ENCODE measurements at regions not wholly inside any gene's neighbourhood (a gene's known extent, or its start where the extent isn't known, plus 50 kb on each side); places are given as distances from the start of the nearest gene placed in this dataset.

DNA sequence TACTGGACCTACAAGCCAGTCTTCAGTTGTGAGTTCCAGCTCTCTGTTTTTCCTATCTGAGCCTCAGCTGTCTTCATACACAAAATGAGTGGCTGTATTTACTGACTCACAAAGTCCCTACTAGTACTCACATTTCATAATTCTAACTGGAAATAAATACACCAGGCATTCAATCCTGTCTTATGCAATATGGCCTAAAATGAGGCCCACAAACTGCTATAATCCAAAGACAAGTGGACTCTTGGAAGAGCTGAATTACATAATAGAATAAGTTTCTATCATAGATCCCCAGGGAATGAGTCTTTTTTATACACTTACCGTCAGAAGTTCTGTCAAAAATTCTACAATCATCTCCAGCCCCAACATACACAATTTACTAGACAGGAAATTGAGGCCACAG lies 211.9 kb downstream of the LRRN1 start:
- Histone ChIP-seq H3K9me3 (ENCODE audit: severe bottlenecking) (no peaks in the 10 kb centered on the region), H3K36me3 (ENCODE audit: low read depth) (no peaks in the 10 kb centered on the region), H3K27me3 (ENCODE audit: insufficient read depth, poor library complexity, severe bottlenecking) (no peaks in the 10 kb centered on the region), H3K4me3 (ENCODE audit: severe bottlenecking) (no peak overlapping the region), H3K27ac (ENCODE audit: poor library complexity, severe bottlenecking) (no peak overlapping the region), H3K4me1 (ENCODE audit: insufficient read depth, poor library complexity, severe bottlenecking) (no peaks in the 10 kb centered on the region)
- ATAC-seq (ENCODE audit: low read depth) (no peak), DNase-seq (ENCODE audit: low spot score) (no peak)
- no peak for TF ChIP-seq CTCF (IDR thresholded peaks at IDR 0.05; ENCODE audit: poor library complexity, severe bottlenecking)

GRCh38 chr3:4015426-4015825 lies 216.2 kb downstream of the LRRN1 start:
- no peaks in the 10 kb centered on the region for H3K9me3 ChIP-seq (ENCODE audit: severe bottlenecking)
- no peak for TF ChIP-seq CTCF (IDR thresholded peaks at IDR 0.05; ENCODE audit: poor library complexity, severe bottlenecking)
- ATAC-seq (ENCODE audit: low read depth): no peak
- no peak overlapping the region for H3K4me3 ChIP-seq (ENCODE audit: severe bottlenecking)
- no peak overlapping the region for H3K27ac ChIP-seq (ENCODE audit: poor library complexity, severe bottlenecking)
- H3K27me3 ChIP-seq (ENCODE audit: insufficient read depth, poor library complexity, severe bottlenecking): no peaks in the 10 kb centered on the region
- H3K36me3 ChIP-seq (ENCODE audit: low read depth): no peaks in the 10 kb centered on the region
- no peaks in the 10 kb centered on the region for H3K4me1 ChIP-seq (ENCODE audit: insufficient read depth, poor library complexity, severe bottlenecking)
- no peak for DNase-seq (ENCODE audit: low spot score)

DNA sequence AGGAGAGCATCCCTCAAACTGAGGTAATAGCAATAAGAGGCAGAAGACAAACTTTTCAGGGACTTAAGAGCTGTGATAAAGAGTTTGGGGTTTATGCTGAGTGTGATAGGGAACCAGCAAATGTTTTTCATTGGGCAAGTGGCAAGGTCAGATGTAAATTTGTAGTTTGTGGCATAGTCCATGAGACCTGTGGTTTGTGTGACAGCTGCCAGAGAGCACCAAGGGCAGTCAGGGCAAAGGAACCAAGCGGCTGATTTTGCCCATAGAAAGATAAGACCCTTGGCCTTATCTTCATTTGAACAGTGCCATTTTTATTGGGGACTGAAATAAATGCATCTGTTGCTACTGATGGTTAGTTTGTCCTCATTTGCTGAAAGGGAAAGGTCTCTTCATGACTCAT lies 220.3 kb downstream of the LRRN1 start:
- Histone ChIP-seq H3K9me3 (ENCODE audit: severe bottlenecking) (no peaks in the 10 kb centered on the region), H3K4me1 (ENCODE audit: insufficient read depth, poor library complexity, severe bottlenecking) (no peaks in the 10 kb centered on the region), H3K27ac (ENCODE audit: poor library complexity, severe bottlenecking) (no peak overlapping the region), H3K4me3 (ENCODE audit: severe bottlenecking) (no peak overlapping the region), H3K27me3 (ENCODE audit: insufficient read depth, poor library complexity, severe bottlenecking) (no peaks in the 10 kb centered on the region), H3K36me3 (ENCODE audit: low read depth) (no peaks in the 10 kb centered on the region)
- DNase-seq (ENCODE audit: low spot score) (no peak), ATAC-seq (ENCODE audit: low read depth) (no peak)
- no peak for TF ChIP-seq CTCF (IDR thresholded peaks at IDR 0.05; ENCODE audit: poor library complexity, severe bottlenecking)

DNA sequence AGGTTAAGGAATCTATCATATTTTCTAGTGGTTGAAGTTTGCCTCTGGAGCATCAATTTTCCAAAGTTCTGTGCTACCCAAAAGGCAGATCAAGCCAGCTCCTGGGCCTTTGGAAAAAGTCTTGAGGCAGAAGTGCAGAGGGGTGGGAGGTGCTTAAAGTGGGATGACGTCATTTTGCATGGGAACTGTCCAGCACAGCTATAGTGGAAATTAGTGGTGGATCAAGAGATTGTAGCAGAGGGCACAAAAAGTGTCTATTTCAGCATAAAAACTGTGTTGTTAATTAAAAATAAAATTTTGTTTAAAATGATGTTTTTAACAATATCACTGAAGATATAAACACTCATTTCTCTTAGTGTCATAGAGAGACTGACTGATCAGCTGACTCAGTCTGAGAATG lies 221.9 kb downstream of the LRRN1 start:
- no peak for ATAC-seq (ENCODE audit: low read depth)
- no peaks in the 10 kb centered on the region for H3K27me3 ChIP-seq (ENCODE audit: insufficient read depth, poor library complexity, severe bottlenecking)

DNA sequence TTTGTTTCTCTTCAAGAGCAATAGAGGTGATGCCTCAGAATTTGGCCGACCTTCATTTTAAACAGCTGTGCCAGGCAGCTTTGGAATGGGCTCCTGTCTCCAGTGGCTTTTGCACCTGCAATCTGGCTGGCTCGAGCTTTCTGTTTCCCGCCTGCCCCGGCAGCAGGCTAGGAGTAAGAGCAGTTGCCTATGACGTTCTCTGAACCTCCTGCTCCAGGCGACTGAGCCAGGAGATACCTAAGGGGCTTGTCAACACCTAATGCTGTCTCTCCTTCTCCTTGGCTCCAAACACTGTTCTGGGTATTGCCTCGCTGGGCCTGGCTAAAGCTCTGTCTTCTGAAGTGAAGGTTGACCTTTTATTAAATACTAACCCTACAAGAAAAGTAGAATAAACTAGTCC lies 229.9 kb downstream of the LRRN1 start:
- Histone ChIP-seq H3K4me3 (ENCODE audit: severe bottlenecking) (no peak overlapping the region), H3K36me3 (ENCODE audit: low read depth) (no peaks in the 10 kb centered on the region), H3K27ac (ENCODE audit: poor library complexity, severe bottlenecking) (no peak overlapping the region), H3K4me1 (ENCODE audit: insufficient read depth, poor library complexity, severe bottlenecking) (no peaks in the 10 kb centered on the region), H3K27me3 (ENCODE audit: insufficient read depth, poor library complexity, severe bottlenecking) (no peaks in the 10 kb centered on the region), H3K9me3 (ENCODE audit: severe bottlenecking) (no peaks in the 10 kb centered on the region)
- no peak for ATAC-seq (ENCODE audit: low read depth)
- no peak for DNase-seq (ENCODE audit: low spot score)
- TF ChIP-seq CTCF (IDR thresholded peaks at IDR 0.05; ENCODE audit: poor library complexity, severe bottlenecking): no peak

More for the DNA sequence above, 221.9 kb downstream of the LRRN1 start:
- DNase-seq (ENCODE audit: low spot score): no peak
- H3K27ac ChIP-seq (ENCODE audit: poor library complexity, severe bottlenecking): no peak overlapping the region
- H3K9me3 ChIP-seq (ENCODE audit: severe bottlenecking): no peaks in the 10 kb centered on the region
- no peaks in the 10 kb centered on the region for H3K36me3 ChIP-seq (ENCODE audit: low read depth)
- TF ChIP-seq CTCF (IDR thresholded peaks at IDR 0.05; ENCODE audit: poor library complexity, severe bottlenecking): no peak
- no peaks in the 10 kb centered on the region for H3K4me1 ChIP-seq (ENCODE audit: insufficient read depth, poor library complexity, severe bottlenecking)
- no peak overlapping the region for H3K4me3 ChIP-seq (ENCODE audit: severe bottlenecking)

Data from RWPE2 (cell line).